ENCODE measurements at regions not wholly inside any gene's neighbourhood (a gene's known extent, or its start where the extent isn't known, plus 50 kb on each side); places are given as distances from the start of the nearest gene placed in this dataset.

DNA sequence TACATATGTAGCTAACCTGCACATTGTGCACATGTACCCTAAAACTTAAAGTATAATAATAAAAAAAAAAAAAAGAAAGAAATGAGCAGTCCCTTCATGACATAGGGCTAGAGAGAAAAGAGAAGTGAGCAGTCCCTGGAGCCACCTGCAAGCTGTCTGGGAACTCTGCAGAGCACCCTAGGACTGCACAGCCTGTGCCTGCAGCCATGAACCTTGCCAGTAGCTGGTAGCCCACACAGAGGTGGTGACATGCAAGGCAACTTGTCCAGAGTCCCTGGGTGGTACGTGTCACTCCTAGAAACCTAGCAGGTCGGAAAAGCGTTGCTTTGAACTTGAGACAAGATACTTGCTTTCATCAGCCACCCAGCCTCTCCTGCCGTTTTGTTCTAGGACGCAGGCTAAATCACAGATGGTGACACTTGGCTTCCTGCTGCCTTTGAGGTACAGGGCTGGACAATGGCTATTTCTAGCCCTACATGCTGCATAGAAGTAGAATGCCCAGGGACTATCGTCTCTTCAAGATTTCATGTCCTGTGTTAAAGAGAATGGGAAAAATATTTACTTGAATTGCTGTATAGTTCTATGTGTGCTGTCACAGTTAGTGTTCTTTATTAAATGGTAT, 260.9 kb downstream of the LTN1 start:
- TF ChIP-seq, protein P1, sequence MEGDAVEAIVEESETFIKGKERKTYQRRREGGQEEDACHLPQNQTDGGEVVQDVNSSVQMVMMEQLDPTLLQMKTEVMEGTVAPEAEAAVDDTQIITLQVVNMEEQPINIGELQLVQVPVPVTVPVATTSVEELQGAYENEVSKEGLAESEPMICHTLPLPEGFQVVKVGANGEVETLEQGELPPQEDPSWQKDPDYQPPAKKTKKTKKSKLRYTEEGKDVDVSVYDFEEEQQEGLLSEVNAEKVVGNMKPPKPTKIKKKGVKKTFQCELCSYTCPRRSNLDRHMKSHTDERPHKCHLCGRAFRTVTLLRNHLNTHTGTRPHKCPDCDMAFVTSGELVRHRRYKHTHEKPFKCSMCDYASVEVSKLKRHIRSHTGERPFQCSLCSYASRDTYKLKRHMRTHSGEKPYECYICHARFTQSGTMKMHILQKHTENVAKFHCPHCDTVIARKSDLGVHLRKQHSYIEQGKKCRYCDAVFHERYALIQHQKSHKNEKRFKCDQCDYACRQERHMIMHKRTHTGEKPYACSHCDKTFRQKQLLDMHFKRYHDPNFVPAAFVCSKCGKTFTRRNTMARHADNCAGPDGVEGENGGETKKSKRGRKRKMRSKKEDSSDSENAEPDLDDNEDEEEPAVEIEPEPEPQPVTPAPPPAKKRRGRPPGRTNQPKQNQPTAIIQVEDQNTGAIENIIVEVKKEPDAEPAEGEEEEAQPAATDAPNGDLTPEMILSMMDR (IDR thresholded peaks at IDR 0.05), result no peak
- no peak for TF ChIP-seq EP300 (IDR thresholded peaks at IDR 0.05)
- no peak for TF ChIP-seq POLR2A (IDR thresholded peaks at IDR 0.05)
